IMR-90 (cell line): ENCODE measurements at regions not wholly inside any gene's neighbourhood (a gene's known extent, or its start where the extent isn't known, plus 50 kb on each side); places are given as distances from the start of the nearest gene placed in this dataset.

Experiments used
- ATAC-seq: fragments of 200-7000 bp; cut with Tn5 transposase; 2 replicates; pipeline ENCODE4 v1.9.1; 2020; ENCODE audit warnings: low read depth, mild to moderate bottlenecking, moderate library complexity
- BruUV-seq: library from RNA; stranded (reverse); fragments of 400-500 nt; replicated peaks from 2 replicates; lab custom pipeline; 2021; lab: Mats Ljungman, UMichigan
- CTCF ChIA-PET: fragments of 300-600 bp; formaldehyde crosslinking; extraction: SDS; loops from one replicate; lab custom pipeline; 2021; ENCODE audit warnings: antibody characterized with exemption; lab: Yijun Ruan, JAX
- POLR2A ChIA-PET: fragments of 300-600 bp; sonication (Branson Sonifier 250); formaldehyde crosslinking; loops from one replicate; lab custom pipeline; 2022; ENCODE audit warnings: antibody characterized with exemption; ENCODE audit not compliant: unreplicated experiment; lab: Charles Lee
- DNase-seq: peaks from one replicate; pipeline ENCODE4 v3.0.0; 2013
- H2AFZ ChIP-seq: replicated peaks from 2 replicates; pipeline ENCODE3; 2013; ENCODE audit warnings: low read length, mild to moderate bottlenecking; ENCODE audit not compliant: poor library complexity
- H2AK5ac ChIP-seq: 2 replicates; pipeline ENCODE4 v1.6.1; 2013; ENCODE audit warnings: low read depth, low read length, inconsistent platforms
- H2AK9ac ChIP-seq: replicated peaks from 2 replicates; pipeline ENCODE3; 2013; ENCODE audit warnings: mild to moderate bottlenecking, low read depth, low read length, moderate library complexity; ENCODE audit not compliant: poor library complexity
- H2BK120ac ChIP-seq: 2 replicates; pipeline ENCODE4 v1.6.1; 2013; ENCODE audit warnings: low read depth, low read length, inconsistent platforms
- H2BK15ac ChIP-seq: 3 replicates; pipeline ENCODE4 v1.6.1; 2013; ENCODE audit warnings: low read depth, low read length, inconsistent platforms
- H2BK20ac ChIP-seq: 2 replicates; pipeline ENCODE4 v1.6.1; 2013; ENCODE audit warnings: low read depth, mild to moderate bottlenecking, inconsistent platforms, low read length, moderate library complexity
- H2BK5ac ChIP-seq: 2 replicates; pipeline ENCODE4 v1.6.1; 2013; ENCODE audit warnings: mild to moderate bottlenecking, low read depth, low read length, inconsistent platforms; ENCODE audit not compliant: poor library complexity, severe bottlenecking
- H3K14ac ChIP-seq: replicated peaks from 2 replicates; pipeline ENCODE4 v1.6.1; 2013; ENCODE audit warnings: low read depth, low read length, inconsistent platforms
- H3K18ac ChIP-seq: 2 replicates; pipeline ENCODE4 v1.6.1; 2013; ENCODE audit warnings: low read depth, low read length, control low read depth
- H3K23ac ChIP-seq: 2 replicates; pipeline ENCODE4 v1.6.1; 2013; ENCODE audit warnings: low read depth, low read length, inconsistent platforms
- H3K27ac ChIP-seq: 2 replicates; pipeline ENCODE4 v1.5.1; 2013; ENCODE audit warnings: mild to moderate bottlenecking, control low read depth, low read length; ENCODE audit not compliant: insufficient read depth
- H3K27me3 ChIP-seq: 2 replicates; pipeline ENCODE4 v1.6.1; 2013; ENCODE audit warnings: low read length; ENCODE audit not compliant: control insufficient read depth, insufficient read depth
- H3K36me3 ChIP-seq: 2 replicates; pipeline ENCODE4 v1.6.1; 2013; ENCODE audit warnings: low read length, mixed read lengths; ENCODE audit not compliant: control insufficient read depth, insufficient read depth
- H3K4ac ChIP-seq: 2 replicates; pipeline ENCODE4 v1.6.1; 2013; ENCODE audit warnings: low read depth, low read length, inconsistent platforms
- H3K4me1 ChIP-seq: 2 replicates; pipeline ENCODE4 v1.6.1; 2013; ENCODE audit warnings: low read length, mixed read lengths; ENCODE audit not compliant: control insufficient read depth, insufficient read depth
- H3K4me2 ChIP-seq: 2 replicates; pipeline ENCODE4 v1.6.1; 2013; ENCODE audit warnings: low read depth, mild to moderate bottlenecking, control low read depth, low read length, moderate library complexity
- H3K4me3 ChIP-seq: 2 replicates; pipeline ENCODE4 v1.5.1; 2013; ENCODE audit warnings: low read depth, mild to moderate bottlenecking, control low read depth, low read length, moderate library complexity; ENCODE audit not compliant: insufficient read depth
- H3K56ac ChIP-seq: 2 replicates; pipeline ENCODE4 v1.6.1; 2013; ENCODE audit warnings: low read length, inconsistent platforms; ENCODE audit not compliant: insufficient read depth; ENCODE audit errors: extremely low read depth
- H3K79me1 ChIP-seq, 2 experiments: 2 replicates each; pipeline ENCODE4 v1.6.1; 2013; ENCODE audit warnings: low read length in 2 of 2, inconsistent platforms in 1 of 2, low read depth in 1 of 2
- H3K9ac ChIP-seq: 2 replicates; pipeline ENCODE4 v1.6.1; 2013; ENCODE audit warnings: low read depth, low read length, control low read depth
- H3K9me1 ChIP-seq: 2 replicates; pipeline ENCODE4 v1.6.1; 2013; ENCODE audit warnings: low read length, inconsistent platforms; ENCODE audit not compliant: insufficient read depth
- H3K9me3 ChIP-seq: 2 replicates; pipeline ENCODE4 v1.6.1; 2013; ENCODE audit warnings: low read length; ENCODE audit not compliant: control insufficient read depth, insufficient read depth
- H4K20me1 ChIP-seq: 2 replicates; pipeline ENCODE4 v1.6.1; 2013; ENCODE audit warnings: low read length, inconsistent platforms; ENCODE audit not compliant: insufficient read depth
- H4K5ac ChIP-seq: 2 replicates; pipeline ENCODE4 v1.6.1; 2013; ENCODE audit warnings: mild to moderate bottlenecking, low read depth, low read length, control low read depth
- H4K8ac ChIP-seq, 2 experiments: 2 replicates each; pipeline ENCODE4 v1.6.1; 2013; ENCODE audit warnings: low read depth in 2 of 2, low read length in 2 of 2, control low read depth in 1 of 2, inconsistent platforms in 1 of 2
- H4K91ac ChIP-seq: 2 replicates; pipeline ENCODE4 v1.6.1; 2013; ENCODE audit warnings: low read depth, low read length, inconsistent platforms; ENCODE audit not compliant: insufficient read depth
- BHLHE40 ChIP-seq: fragments of 150-350 bp; IDR thresholded peaks from 2 replicates; pipeline ENCODE4 v1.6.1; 2016; ENCODE audit warnings: mild to moderate bottlenecking, low read depth, low read length
- CEBPB ChIP-seq: IDR thresholded peaks from 2 replicates; pipeline ENCODE4 v1.6.1; 2012; ENCODE audit warnings: low read depth, low read length, improper control_type of control experiment
- CHD1 ChIP-seq: IDR thresholded peaks from 2 replicates; pipeline ENCODE4 v1.6.1; 2012; ENCODE audit warnings: low read depth, low read length, improper control_type of control experiment
- CTCF ChIP-seq: conservative IDR thresholded peaks from 2 replicates; pipeline ENCODE4 v1.5.1; 2012; ENCODE audit warnings: mild to moderate bottlenecking, low read depth, low read length, improper control_type of control experiment
- ELK1 ChIP-seq: fragments of 150-350 bp; IDR thresholded peaks from 2 replicates; pipeline ENCODE4 v1.6.1; 2016; ENCODE audit warnings: low read depth, mild to moderate bottlenecking, low read length, moderate library complexity, borderline replicate concordance
- FOS ChIP-seq: fragments of 150-350 bp; IDR thresholded peaks from 2 replicates; pipeline ENCODE4 v1.6.1; 2016; ENCODE audit warnings: low read depth, low read length
- MAFK ChIP-seq: IDR thresholded peaks from 2 replicates; pipeline ENCODE4 v1.6.1; 2012; ENCODE audit warnings: low read depth, low read length, improper control_type of control experiment
- MAZ ChIP-seq: IDR thresholded peaks from 2 replicates; pipeline ENCODE4 v1.6.1; 2012; ENCODE audit warnings: low read depth, mild to moderate bottlenecking, low read length, improper control_type of control experiment, moderate library complexity, borderline replicate concordance
- MXI1 ChIP-seq: IDR thresholded peaks from 2 replicates; pipeline ENCODE4 v1.6.1; 2012; ENCODE audit warnings: low read depth, mild to moderate bottlenecking, low read length, moderate library complexity, borderline replicate concordance
- NFE2L2 ChIP-seq: fragments of 150-350 bp; IDR thresholded peaks from 2 replicates; pipeline ENCODE4 v1.6.1; 2016; ENCODE audit warnings: low read depth, mild to moderate bottlenecking, low read length
- POLR2A ChIP-seq: IDR thresholded peaks from 2 replicates; pipeline ENCODE4 v1.6.1; 2012; ENCODE audit warnings: mild to moderate bottlenecking, low read depth, low read length
- RAD21 ChIP-seq: IDR thresholded peaks from 2 replicates; pipeline ENCODE4 v1.6.1; 2012; ENCODE audit warnings: low read length, improper control_type of control experiment
- RCOR1 ChIP-seq: IDR thresholded peaks from 2 replicates; pipeline ENCODE4 v1.6.1; 2012; ENCODE audit warnings: mild to moderate bottlenecking, low read length, improper control_type of control experiment; ENCODE audit not compliant: insufficient replicate concordance
- RFX5 ChIP-seq: IDR thresholded peaks from 2 replicates; pipeline ENCODE4 v1.8.0; 2012; ENCODE audit warnings: low read depth, mild to moderate bottlenecking, low read length, moderate library complexity
- SMC3 ChIP-seq: fragments of 150-350 bp; IDR thresholded peaks from 2 replicates; pipeline ENCODE4 v1.6.1; 2016; ENCODE audit warnings: low read depth, mild to moderate bottlenecking, antibody characterized with exemption, low read length, moderate library complexity
- USF2 ChIP-seq: fragments of 150-350 bp; IDR thresholded peaks from 2 replicates; pipeline ENCODE4 v1.6.1; 2017; ENCODE audit warnings: mild to moderate bottlenecking, antibody characterized with exemption, low read length, low read depth
- WGBS, 2 experiments: methylation state at CpG; one replicate each; pipeline versions ENCODE4 v1.1.5 to v1.1.7; 2013; ENCODE audit warnings: missing lambda C conversion rate in 2 of 2; ENCODE audit not compliant: insufficient read length in 1 of 2; ENCODE audit errors: extremely low coverage in 2 of 2; 5-methylcytosine and 5-hydroxymethylcytosine counted together
- dilution Hi-C: fragments of 300-500 bp; cut with HindIII; formaldehyde crosslinking; loops from one replicate; pipeline ENCODE4 v1.14.3; 2018; ENCODE audit warnings: low sequenced_read_pairs; ENCODE audit not compliant: unreplicated experiment
- in situ Hi-C: fragments of 300-500 bp; cut with MboI; formaldehyde crosslinking; loops from 3 replicates; pipeline ENCODE4 v1.14.3; 2019; ENCODE audit warnings: low sequenced_read_pairs, inconsistent platforms, mixed read lengths
- intact Hi-C: fragments of 100-400 bp; cut with micrococcal nuclease; formaldehyde crosslinking; loops from 2 replicates; pipeline ENCODE4 v1.10.0; 2022

- no peaks in the 10 kb centered on the region; the same call in 1 of the 2 replicates for H3K9me1 ChIP-seq
- no peak overlapping the region for H4K91ac ChIP-seq
- CTCF ChIA-PET: no interaction called here
- H4K8ac ChIP-seq: no peak overlapping the region
- no peaks in the 10 kb centered on the region for H3K36me3 ChIP-seq
- WGBS, 2 experiments: no CpG with 5 or more reads among the region's 3 CpGs
- no peaks in the 10 kb centered on the region for H3K79me1 ChIP-seq
- intact Hi-C loops: no loop called here
- no peak overlapping the region for H3K4me3 ChIP-seq
- no peaks in the 10 kb centered on the region for H4K20me1 ChIP-seq
- no peak for TF ChIP-seq NFE2L2
- no peak for TF ChIP-seq BHLHE40
- TF ChIP-seq RCOR1: no peak
- TF ChIP-seq ELK1: no peak
- no peak for TF ChIP-seq RAD21
- no peak for TF ChIP-seq CHD1
- TF ChIP-seq MXI1: no peak
- TF ChIP-seq CEBPB: no peak
- TF ChIP-seq CTCF: no peak
- no peak for TF ChIP-seq SMC3
- TF ChIP-seq POLR2A: no peak
- no peak for TF ChIP-seq MAZ
- no peak for TF ChIP-seq USF2
- TF ChIP-seq MAFK: no peak
- no peak for TF ChIP-seq RFX5
- TF ChIP-seq FOS: no peak
- H3K4ac ChIP-seq: no peak overlapping the region
- H2AFZ ChIP-seq: peak overlapping the region; percentile 62
- H3K27me3 ChIP-seq: no peaks in the 10 kb centered on the region
- H4K5ac ChIP-seq: no peak overlapping the region
- in situ Hi-C loops: no loop called here
- no peak overlapping the region for H3K4me2 ChIP-seq
- ATAC-seq (no peak), DNase-seq (no peak)
- H3K14ac ChIP-seq: no peak overlapping the region
- POLR2A ChIA-PET: no interaction called here
- no peak overlapping the region for H3K23ac ChIP-seq
- H2BK5ac ChIP-seq: no peak overlapping the region
- no peak overlapping the region for H2BK15ac ChIP-seq
- H3K27ac ChIP-seq: no peak overlapping the region
- no peaks in the 10 kb centered on the region for H3K9me3 ChIP-seq
- H3K56ac ChIP-seq: no peak overlapping the region
- dilution Hi-C loops: no loop called here
- no peak overlapping the region for H2BK120ac ChIP-seq
- no peak overlapping the region for H2AK9ac ChIP-seq
- H2BK20ac ChIP-seq: no peak overlapping the region
- no TSS peak for BruUV-seq
- H3K9ac ChIP-seq: no peak overlapping the region
- no peak overlapping the region for H3K18ac ChIP-seq
- H2AK5ac ChIP-seq: no peak overlapping the region
- no peaks in the 10 kb centered on the region; the same call in 1 of the 2 replicates for H3K4me1 ChIP-seq
Measured at GRCh38 chr11:109040303-109040702, 375.4 kb downstream of the DDX10 start.
